K562 (cell line): ENCODE measurements at regions not wholly inside any gene's neighbourhood (a gene's known extent, or its start where the extent isn't known, plus 50 kb on each side); places are given as distances from the start of the nearest gene placed in this dataset.

ENCODE experiments used
- ARNT ChIP-seq, 2 experiments: fragments of 450-650 bp; IDR thresholded peaks; 2 replicates each; pipeline ENCODE4 v1.6.1; 2016; ENCODE audit warnings: mild to moderate bottlenecking in 1 of 2
- BCOR ChIP-seq: fragments of 450-650 bp; IDR thresholded peaks from 2 replicates; pipeline ENCODE4 v1.6.1; 2016
- CEBPG ChIP-seq, 3 experiments: fragments of 200-800 bp in 1 of 3; sonication (Bioruptor generic) in 1 of 3; sonication (generic) in 1 of 3; formaldehyde crosslinking in 1 of 3; IDR thresholded peaks in 2 of 3; conservative IDR thresholded peaks in 1 of 3; 2 replicates each; pipeline versions ENCODE4 v1.6.1 to v1.8.0; 2016 to 2022; ENCODE audit warnings: missing compliant biosample characterization in 2 of 3, missing genetic modification characterization in 2 of 3, mild to moderate bottlenecking in 1 of 3, missing genetic modification reagents in 1 of 3
- CREM ChIP-seq: IDR thresholded peaks from 2 replicates; pipeline ENCODE4 v1.6.1; 2014; ENCODE audit warnings: antibody characterized with exemption, low read depth
- HDAC2 ChIP-seq: fragments of 450-650 bp; IDR thresholded peaks from 2 replicates; pipeline ENCODE4 v1.6.1; 2016; ENCODE audit warnings: mild to moderate bottlenecking
- HLTF ChIP-seq: fragments of 450-650 bp; IDR thresholded peaks from 2 replicates; pipeline ENCODE4 v1.6.1; 2016
- HOXB6 ChIP-seq: fragments of 250-450 bp; sonication (Bioruptor Pico); IDR thresholded peaks from 2 replicates; pipeline ENCODE4 v1.5.1; 2022; ENCODE audit warnings: mild to moderate bottlenecking, borderline replicate concordance
- LEF1 ChIP-seq: fragments of 450-650 bp; IDR thresholded peaks from 2 replicates; pipeline ENCODE4 v1.6.1; 2016; ENCODE audit warnings: mild to moderate bottlenecking
- MEIS2 ChIP-seq: fragments of 450-650 bp; IDR thresholded peaks from 2 replicates; pipeline ENCODE4 v1.6.1; 2014; ENCODE audit warnings: mild to moderate bottlenecking; ENCODE audit not compliant: partially characterized antibody
- POLR2A ChIP-seq: fragments of 450-650 bp; conservative IDR thresholded peaks from 2 replicates; pipeline ENCODE4 v1.6.1; 2016
- RBM22 ChIP-seq: fragments of 200-400 bp; formaldehyde crosslinking; IDR thresholded peaks from 2 replicates; pipeline ENCODE4 v1.6.1; 2018; ENCODE audit warnings: low read length, low read depth; ENCODE audit not compliant: poor library complexity, severe bottlenecking
- RBM25 ChIP-seq: fragments of 200-400 bp; formaldehyde crosslinking; IDR thresholded peaks from 2 replicates; pipeline ENCODE4 v1.6.1; 2018; ENCODE audit warnings: low read length, low read depth, moderate library complexity; ENCODE audit not compliant: severe bottlenecking
- RCOR1 ChIP-seq, 2 experiments: IDR thresholded peaks; 2 replicates each; pipeline ENCODE4 v1.6.1; 2012; ENCODE audit warnings: low read depth in 2 of 2, low read length in 2 of 2, borderline replicate concordance in 1 of 2, improper control_type of control experiment in 1 of 2
- SIN3A ChIP-seq, 2 experiments: fragments of 150-350 bp in 1 of 2; IDR thresholded peaks; 2 replicates each; pipeline ENCODE4 v1.6.1; 2011 to 2016; ENCODE audit warnings: borderline replicate concordance in 2 of 2, low read depth in 2 of 2, low read length in 2 of 2, mild to moderate bottlenecking in 2 of 2, moderate library complexity in 2 of 2; ENCODE audit not compliant: control insufficient read depth in 1 of 2
- STAG1 ChIP-seq: sonication (generic); formaldehyde crosslinking; IDR thresholded peaks from 2 replicates; pipeline ENCODE4 v1.5.0; 2020; ENCODE audit warnings: missing genetic modification reagents, borderline replicate concordance
- SUPT5H ChIP-seq: fragments of 450-650 bp; IDR thresholded peaks from 2 replicates; pipeline ENCODE4 v1.6.1; 2016
- TAF1 ChIP-seq: IDR thresholded peaks from 2 replicates; pipeline ENCODE4 v1.6.1; 2011; ENCODE audit warnings: mild to moderate bottlenecking, low read length, moderate library complexity; ENCODE audit not compliant: insufficient read depth, control insufficient read depth, severe bottlenecking; ENCODE audit errors: extremely low read depth
- TCF7L2 ChIP-seq: fragments of 150-350 bp; IDR thresholded peaks from 2 replicates; pipeline ENCODE4 v1.6.1; 2016; ENCODE audit warnings: low read depth, mild to moderate bottlenecking, low read length, moderate library complexity
- TFAP4 ChIP-seq: sonication (generic); formaldehyde crosslinking; IDR thresholded peaks from 2 replicates; pipeline ENCODE4 v1.8.0; 2022; ENCODE audit warnings: missing genetic modification reagents, mild to moderate bottlenecking, moderate library complexity, borderline replicate concordance
- ZBTB9 ChIP-seq: fragments of 450-650 bp; formaldehyde crosslinking; IDR thresholded peaks from 2 replicates; pipeline ENCODE4 v1.4.0; 2020; ENCODE audit warnings: mild to moderate bottlenecking, moderate library complexity
- ZFP36 ChIP-seq: fragments of 150-350 bp; IDR thresholded peaks from 2 replicates; pipeline ENCODE4 v1.6.1; 2018; ENCODE audit warnings: low read length, low read depth; ENCODE audit not compliant: partially characterized antibody
- ZNF124 ChIP-seq: sonication (generic); formaldehyde crosslinking; IDR thresholded peaks from 2 replicates; pipeline ENCODE4 v1.8.1; 2022; ENCODE audit warnings: missing genetic modification reagents
- ZNF274 ChIP-seq: IDR thresholded peaks from 2 replicates; pipeline ENCODE4 v1.6.1; 2011; ENCODE audit warnings: low read depth, mild to moderate bottlenecking, low read length, moderate library complexity, borderline replicate concordance
- ZNF3 ChIP-seq: fragments of 250-450 bp; sonication (Bioruptor Pico); IDR thresholded peaks from 2 replicates; pipeline ENCODE4 v1.5.0; 2021; ENCODE audit warnings: mild to moderate bottlenecking, moderate library complexity
- ZNF780A ChIP-seq: fragments of 250-450 bp; sonication (Bioruptor Pico); IDR thresholded peaks from 2 replicates; pipeline ENCODE4 v1.5.0; 2021; ENCODE audit warnings: mild to moderate bottlenecking
- TF ChIP-seq, protein P1 (sequence below): fragments of 450-650 bp; formaldehyde crosslinking; IDR thresholded peaks from 2 replicates; pipeline ENCODE4 v1.4.0; 2020; ENCODE audit warnings: mild to moderate bottlenecking, mixed read lengths

GRCh38 chr13:50082426-50083281 lies 67.4 kb downstream of the KCNRG start (continued):
- TF ChIP-seq MEIS2 (peak; percentile 14), CEBPG (CRISPR knock-in tag; IDR thresholded peaks at IDR 0.05) (peak; percentile 53; the same call in 1 of the 2 replicates), CEBPG (tag; conservative IDR thresholded peaks at IDR 0.05 in 1 of 2, IDR thresholded peaks at IDR 0.05 in 1 of 2) (peak; percentile 73 to 91; a peak in 3 of 4 replicates), ZNF780A (CRISPR knock-in tag) (no peak), LEF1 (0 out of 2 replicates have a peak, but pooled peaks have one; percentile 8), BCOR (peak; percentile 67), HLTF (no peak), ZBTB9 (no peak), SUPT5H (0 out of 2 replicates have a peak, but pooled peaks have one; percentile 48), RCOR1 (IDR thresholded peaks at IDR 0.05; ENCODE audit: borderline replicate concordance in 1 of 2, low read depth in 2 of 2, low read length in 2 of 2) (peak in 1 of 2 experiments; percentile 12; a peak in 1 of 4 replicates), STAG1 (no peak), TFAP4 (CRISPR knock-in tag) (no peak), RBM22 (no peak), CREM (peak; percentile 32; the same call in 1 of the 2 replicates), ARNT (IDR thresholded peaks at IDR 0.05) (0 out of 4 replicates have a peak, but pooled peaks of 1 of the 2 experiments have one; percentile 10), RBM25 (peak; percentile 48), ZNF3 (CRISPR knock-in tag) (no peak), HDAC2 (peak; percentile 79), TAF1 (peak; percentile 64), HOXB6 (CRISPR knock-in tag) (no peak), ZNF124 (CRISPR knock-in tag) (no peak), SIN3A (IDR thresholded peaks at IDR 0.05; ENCODE audit: borderline replicate concordance in 2 of 2, control insufficient read depth in 1 of 2, low read depth in 2 of 2, low read length in 2 of 2) (peak in 1 of 2 experiments; percentile 13; a peak in 2 of 4 replicates), POLR2A (peak; percentile 64), ZNF274 (no peak), ZFP36 (peak; percentile 57), TCF7L2 (no peak)
- TF ChIP-seq, protein P1, sequence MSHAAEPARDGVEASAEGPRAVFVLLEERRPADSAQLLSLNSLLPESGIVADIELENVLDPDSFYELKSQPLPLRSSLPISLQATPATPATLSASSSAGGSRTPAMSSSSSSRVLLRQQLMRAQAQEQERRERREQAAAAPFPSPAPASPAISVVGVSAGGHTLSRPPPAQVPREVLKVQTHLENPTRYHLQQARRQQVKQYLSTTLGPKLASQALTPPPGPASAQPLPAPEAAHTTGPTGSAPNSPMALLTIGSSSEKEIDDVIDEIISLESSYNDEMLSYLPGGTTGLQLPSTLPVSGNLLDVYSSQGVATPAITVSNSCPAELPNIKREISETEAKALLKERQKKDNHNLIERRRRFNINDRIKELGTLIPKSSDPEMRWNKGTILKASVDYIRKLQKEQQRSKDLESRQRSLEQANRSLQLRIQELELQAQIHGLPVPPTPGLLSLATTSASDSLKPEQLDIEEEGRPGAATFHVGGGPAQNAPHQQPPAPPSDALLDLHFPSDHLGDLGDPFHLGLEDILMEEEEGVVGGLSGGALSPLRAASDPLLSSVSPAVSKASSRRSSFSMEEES (CRISPR knock-in tag), result no peak
